ENCODE measurements at regions not wholly inside any gene's neighbourhood (a gene's known extent, or its start where the extent isn't known, plus 50 kb on each side); places are given as distances from the start of the nearest gene placed in this dataset.

DNA sequence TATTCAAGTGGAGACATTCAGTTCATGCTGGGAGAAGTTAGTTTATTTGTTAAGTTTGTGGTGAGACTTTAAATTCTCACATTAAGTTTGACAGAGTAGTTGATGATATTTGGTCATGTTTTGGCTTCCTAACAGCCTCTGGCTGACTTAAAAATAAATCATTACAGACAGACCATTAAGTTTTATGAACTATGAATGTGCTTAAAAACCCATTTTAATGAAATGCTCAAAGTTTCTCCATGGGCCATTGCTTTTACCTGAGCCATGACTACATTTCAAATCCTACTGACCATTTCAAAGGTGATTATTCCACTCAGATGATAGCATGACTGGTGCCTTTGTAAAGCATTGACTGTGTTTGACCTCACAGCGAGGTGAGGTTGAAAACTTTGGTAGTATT lies 192.7 kb downstream of the LRRC70 start:
- H3K9ac ChIP-seq (ENCODE audit: control insufficient read depth, insufficient read depth, low read length): no peak overlapping the region
- no peaks in the 10 kb centered on the region for H3K9me3 ChIP-seq (replicated peaks; ENCODE audit: control insufficient read depth, insufficient read depth, low read length)
- 0% methylated on average over 1 of the region's 1 CpG for WGBS (ENCODE audit: insufficient coverage, insufficient replicate concordance, low lambda C conversion rate, missing lambda C conversion rate)
- no peak overlapping the region for H2AFZ ChIP-seq (ENCODE audit: control insufficient read depth, low read depth, low read length)
- H3K79me2 ChIP-seq (ENCODE audit: control insufficient read depth, insufficient read depth, low read length): no peaks in the 10 kb centered on the region
- no peak for FAIRE-seq
- no peaks in the 10 kb centered on the region for H3K4me1 ChIP-seq (ENCODE audit: control insufficient read depth, insufficient read depth, low read length)
- no peaks in the 10 kb centered on the region; a peak in 1 of 4 replicates for H3K27me3 ChIP-seq (replicated peaks in 1 of 2; ENCODE audit: control insufficient read depth in 2 of 2, insufficient read depth in 2 of 2, low read length in 1 of 2)
- H3K4me3 ChIP-seq: no peak overlapping the region
- ChIA-PET CTCF (interaction anchor here (0.6 kb wide), 1 partner anchor 87 kb away, joined by 4 read pairs; no protein-coding TSS in a partner anchor), SMC1A (ENCODE audit: uncharacterized antibody, unreplicated experiment) (interaction anchor here (1.2 to 1.3 kb wide), 2 partner anchors 29 to 52 kb away, joined by 3 to 4 read pairs; no protein-coding TSS in a partner anchor), POLR2A (no interaction called here), RAD21 (ENCODE audit: unreplicated experiment) (no interaction called here)
- intact Hi-C loops (cut with micrococcal nuclease; ENCODE audit: unreplicated experiment) (no loop called here), in situ Hi-C loops (cut with MboI) (no loop called here)
- no peak overlapping the region for H3K27ac ChIP-seq (ENCODE audit: control insufficient read depth, insufficient read depth)
- ATAC-seq: no peak
- no peaks in the 10 kb centered on the region for H3K36me3 ChIP-seq (ENCODE audit: control insufficient read depth in 2 of 2, insufficient read depth in 2 of 2, low read length in 1 of 2)
- no peak overlapping the region for H3K4me2 ChIP-seq (ENCODE audit: control insufficient read depth, insufficient read depth)
- H4K20me1 ChIP-seq (ENCODE audit: control insufficient read depth, insufficient read depth): no peaks in the 10 kb centered on the region
- DNase-seq (ENCODE audit: low read depth, low spot score): no peak
- BruUV-seq (replicated peaks): no TSS peak
- TF ChIP-seq, protein P1, sequence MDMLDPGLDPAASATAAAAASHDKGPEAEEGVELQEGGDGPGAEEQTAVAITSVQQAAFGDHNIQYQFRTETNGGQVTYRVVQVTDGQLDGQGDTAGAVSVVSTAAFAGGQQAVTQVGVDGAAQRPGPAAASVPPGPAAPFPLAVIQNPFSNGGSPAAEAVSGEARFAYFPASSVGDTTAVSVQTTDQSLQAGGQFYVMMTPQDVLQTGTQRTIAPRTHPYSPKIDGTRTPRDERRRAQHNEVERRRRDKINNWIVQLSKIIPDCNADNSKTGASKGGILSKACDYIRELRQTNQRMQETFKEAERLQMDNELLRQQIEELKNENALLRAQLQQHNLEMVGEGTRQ (IDR thresholded peaks at IDR 0.05; ENCODE audit: borderline replicate concordance, low read depth, low read length): no peak
- TF ChIP-seq NBN (IDR thresholded peaks at IDR 0.05) (no peak), KDM1A (IDR thresholded peaks at IDR 0.05; ENCODE audit: borderline replicate concordance) (no peak), IKZF2 (IDR thresholded peaks at IDR 0.05) (no peak), NFYA (IDR thresholded peaks at IDR 0.05; ENCODE audit: borderline replicate concordance, low read depth, low read length) (no peak)
- TF ChIP-seq, protein P2, sequence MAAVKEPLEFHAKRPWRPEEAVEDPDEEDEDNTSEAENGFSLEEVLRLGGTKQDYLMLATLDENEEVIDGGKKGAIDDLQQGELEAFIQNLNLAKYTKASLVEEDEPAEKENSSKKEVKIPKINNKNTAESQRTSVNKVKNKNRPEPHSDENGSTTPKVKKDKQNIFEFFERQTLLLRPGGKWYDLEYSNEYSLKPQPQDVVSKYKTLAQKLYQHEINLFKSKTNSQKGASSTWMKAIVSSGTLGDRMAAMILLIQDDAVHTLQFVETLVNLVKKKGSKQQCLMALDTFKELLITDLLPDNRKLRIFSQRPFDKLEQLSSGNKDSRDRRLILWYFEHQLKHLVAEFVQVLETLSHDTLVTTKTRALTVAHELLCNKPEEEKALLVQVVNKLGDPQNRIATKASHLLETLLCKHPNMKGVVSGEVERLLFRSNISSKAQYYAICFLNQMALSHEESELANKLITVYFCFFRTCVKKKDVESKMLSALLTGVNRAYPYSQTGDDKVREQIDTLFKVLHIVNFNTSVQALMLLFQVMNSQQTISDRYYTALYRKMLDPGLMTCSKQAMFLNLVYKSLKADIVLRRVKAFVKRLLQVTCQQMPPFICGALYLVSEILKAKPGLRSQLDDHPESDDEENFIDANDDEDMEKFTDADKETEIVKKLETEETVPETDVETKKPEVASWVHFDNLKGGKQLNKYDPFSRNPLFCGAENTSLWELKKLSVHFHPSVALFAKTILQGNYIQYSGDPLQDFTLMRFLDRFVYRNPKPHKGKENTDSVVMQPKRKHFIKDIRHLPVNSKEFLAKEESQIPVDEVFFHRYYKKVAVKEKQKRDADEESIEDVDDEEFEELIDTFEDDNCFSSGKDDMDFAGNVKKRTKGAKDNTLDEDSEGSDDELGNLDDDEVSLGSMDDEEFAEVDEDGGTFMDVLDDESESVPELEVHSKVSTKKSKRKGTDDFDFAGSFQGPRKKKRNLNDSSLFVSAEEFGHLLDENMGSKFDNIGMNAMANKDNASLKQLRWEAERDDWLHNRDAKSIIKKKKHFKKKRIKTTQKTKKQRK (IDR thresholded peaks at IDR 0.05; ENCODE audit: low read depth, low read length): no peak
- TF ChIP-seq, protein P3, sequence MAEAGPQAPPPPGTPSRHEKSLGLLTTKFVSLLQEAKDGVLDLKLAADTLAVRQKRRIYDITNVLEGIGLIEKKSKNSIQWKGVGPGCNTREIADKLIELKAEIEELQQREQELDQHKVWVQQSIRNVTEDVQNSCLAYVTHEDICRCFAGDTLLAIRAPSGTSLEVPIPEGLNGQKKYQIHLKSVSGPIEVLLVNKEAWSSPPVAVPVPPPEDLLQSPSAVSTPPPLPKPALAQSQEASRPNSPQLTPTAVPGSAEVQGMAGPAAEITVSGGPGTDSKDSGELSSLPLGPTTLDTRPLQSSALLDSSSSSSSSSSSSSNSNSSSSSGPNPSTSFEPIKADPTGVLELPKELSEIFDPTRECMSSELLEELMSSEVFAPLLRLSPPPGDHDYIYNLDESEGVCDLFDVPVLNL (IDR thresholded peaks at IDR 0.05; ENCODE audit: low read depth, low read length): no peak

Data from GM12878 (cell line).